Calu3 (cell line): ENCODE measurements at regions not wholly inside any gene's neighbourhood (a gene's known extent, or its start where the extent isn't known, plus 50 kb on each side); places are given as distances from the start of the nearest gene placed in this dataset.
A peak's percentile ranks its signal among the peaks of the same experiment; 100 is the strongest.

Experiments used
- BruUV-seq: library from RNA; stranded (reverse); fragments of 400-500 nt; replicated peaks from 2 replicates; lab custom pipeline; 2021; lab: Mats Ljungman, UMichigan
- CTCF ChIA-PET: fragments of 300-600 bp; sonication (Branson Sonifier 250); formaldehyde crosslinking; loops from one replicate; lab custom pipeline; 2022; ENCODE audit warnings: antibody characterized with exemption; lab: Charles Lee
- DNase-seq: peaks from one replicate; pipeline ENCODE4 v3.0.0; 2022
- H3K27ac Mint-ChIP-seq: one replicate; pipeline ENCODE4 v1.8.0; 2022; ENCODE audit warnings: mixed read lengths; ENCODE audit not compliant: unreplicated experiment
- H3K27me3 Mint-ChIP-seq: one replicate; pipeline ENCODE4 v1.8.0; 2022; ENCODE audit warnings: mixed read lengths; ENCODE audit not compliant: unreplicated experiment
- H3K36me3 Mint-ChIP-seq: one replicate; pipeline ENCODE4 v1.8.0; 2022; ENCODE audit warnings: mild to moderate bottlenecking, moderate library complexity, mixed read lengths; ENCODE audit not compliant: insufficient read depth, unreplicated experiment
- H3K4me1 Mint-ChIP-seq: one replicate; pipeline ENCODE4 v1.8.0; 2022; ENCODE audit warnings: mild to moderate bottlenecking, low read depth, mixed read lengths; ENCODE audit not compliant: unreplicated experiment
- H3K4me3 Mint-ChIP-seq: one replicate; pipeline ENCODE4 v1.8.0; 2022; ENCODE audit warnings: mild to moderate bottlenecking, low read depth, moderate library complexity, mixed read lengths; ENCODE audit not compliant: unreplicated experiment
- H3K9me3 Mint-ChIP-seq: one replicate; pipeline ENCODE4 v1.8.0; 2022; ENCODE audit warnings: low read depth, mixed read lengths; ENCODE audit not compliant: unreplicated experiment
- CTCF ChIP-seq: fragments of 200-600 bp; IDR thresholded peaks from one replicate; pipeline ENCODE4 v1.8.0; 2022; ENCODE audit warnings: antibody characterized with exemption; ENCODE audit not compliant: unreplicated experiment
- intact Hi-C: fragments of 100-400 bp; cut with micrococcal nuclease; formaldehyde crosslinking; loops from one replicate; pipeline ENCODE4 v1.10.0; 2022; ENCODE audit not compliant: unreplicated experiment

GRCh38 chr19:57067440-57067839, 52.3 kb upstream of the USP29 start:
- intact Hi-C loops, result no loop called here
- H3K36me3 Mint-ChIP-seq, result no peaks in the 10 kb centered on the region
- no peaks in the 10 kb centered on the region for H3K27me3 Mint-ChIP-seq
- CTCF ChIA-PET, result no interaction called here
- H3K27ac Mint-ChIP-seq, result no peak overlapping the region
- BruUV-seq, result no TSS peak
- no peaks in the 10 kb centered on the region for H3K4me1 Mint-ChIP-seq
- TF ChIP-seq CTCF, result no peak
- DNase-seq, result no peak
- peaks cover 15% of the 10 kb centered on the region for H3K9me3 Mint-ChIP-seq
- no peak overlapping the region for H3K4me3 Mint-ChIP-seq

- no peak for TF ChIP-seq CTCF
- Mint-ChIP-seq H3K36me3 (no peaks in the 10 kb centered on the region), H3K27me3 (no peaks in the 10 kb centered on the region), H3K4me3 (no peak overlapping the region), H3K9me3 (peaks cover 14% of the 10 kb centered on the region), H3K4me1 (no peaks in the 10 kb centered on the region), H3K27ac (no peak overlapping the region)
- intact Hi-C loops, result no loop called here
- CTCF ChIA-PET, result no interaction called here
- BruUV-seq, result no TSS peak
- no peak for DNase-seq
Observed at GRCh38 chr19:57068311-57068710, 51.5 kb upstream of the USP29 start.

- H3K4me3 Mint-ChIP-seq, result no peak overlapping the region
- TF ChIP-seq CTCF, result peak; percentile 29
- BruUV-seq, result no TSS peak
- no peak for DNase-seq
- no peaks in the 10 kb centered on the region for H3K27me3 Mint-ChIP-seq
- H3K4me1 Mint-ChIP-seq, result no peaks in the 10 kb centered on the region
- peaks cover 13% of the 10 kb centered on the region for H3K9me3 Mint-ChIP-seq
- no peaks in the 10 kb centered on the region for H3K36me3 Mint-ChIP-seq
- H3K27ac Mint-ChIP-seq, result no peak overlapping the region
- intact Hi-C loops, result no loop called here
- CTCF ChIA-PET, result no interaction called here
Observed at GRCh38 chr19:57068921-57069697, 50.7 kb upstream of the USP29 start.
